ENCODE measurements at regions not wholly inside any gene's neighbourhood (a gene's known extent, or its start where the extent isn't known, plus 50 kb on each side); places are given as distances from the start of the nearest gene placed in this dataset.

DNA sequence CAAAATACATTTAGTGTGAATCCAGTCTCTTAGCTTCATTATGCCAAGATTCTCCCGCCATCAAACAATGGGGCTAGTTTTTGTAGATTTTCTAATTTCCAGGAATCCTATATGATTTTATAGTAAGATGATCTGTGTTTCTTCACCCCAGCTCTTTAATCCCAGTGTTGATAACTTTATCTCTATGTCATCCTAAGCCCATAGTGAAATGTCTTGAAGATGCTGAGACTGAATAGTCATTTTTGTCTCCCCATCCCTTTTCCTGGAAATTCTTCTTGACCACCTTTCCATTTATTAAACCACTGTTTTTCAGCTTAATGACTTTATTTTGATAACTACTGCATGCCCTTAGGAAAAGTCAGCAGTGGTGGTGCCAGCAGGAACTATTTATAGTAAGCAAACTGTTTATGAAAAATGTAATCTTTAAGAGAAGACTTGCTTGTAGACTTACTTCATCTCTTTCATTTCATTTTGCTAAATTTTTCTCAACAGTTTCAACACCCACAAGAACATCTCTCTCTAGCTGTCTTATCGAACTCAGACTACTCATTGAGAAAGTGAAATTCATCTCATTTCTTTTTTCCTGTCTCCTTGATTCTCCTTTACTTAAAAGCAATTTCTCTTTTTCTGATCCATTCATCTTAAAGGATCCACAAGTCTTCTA, 116.6 kb downstream of the NTMT2 start (continued):
- TF ChIP-seq, protein P1, sequence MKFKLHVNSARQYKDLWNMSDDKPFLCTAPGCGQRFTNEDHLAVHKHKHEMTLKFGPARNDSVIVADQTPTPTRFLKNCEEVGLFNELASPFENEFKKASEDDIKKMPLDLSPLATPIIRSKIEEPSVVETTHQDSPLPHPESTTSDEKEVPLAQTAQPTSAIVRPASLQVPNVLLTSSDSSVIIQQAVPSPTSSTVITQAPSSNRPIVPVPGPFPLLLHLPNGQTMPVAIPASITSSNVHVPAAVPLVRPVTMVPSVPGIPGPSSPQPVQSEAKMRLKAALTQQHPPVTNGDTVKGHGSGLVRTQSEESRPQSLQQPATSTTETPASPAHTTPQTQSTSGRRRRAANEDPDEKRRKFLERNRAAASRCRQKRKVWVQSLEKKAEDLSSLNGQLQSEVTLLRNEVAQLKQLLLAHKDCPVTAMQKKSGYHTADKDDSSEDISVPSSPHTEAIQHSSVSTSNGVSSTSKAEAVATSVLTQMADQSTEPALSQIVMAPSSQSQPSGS (IDR thresholded peaks at IDR 0.05; ENCODE audit: low read length) = no peak
- TF ChIP-seq BACH1 (IDR thresholded peaks at IDR 0.05; ENCODE audit: low read length) = no peak
- TF ChIP-seq SP2 (IDR thresholded peaks at IDR 0.05; ENCODE audit: low read length) = no peak
- TF ChIP-seq POLR2A (IDR thresholded peaks at IDR 0.05; ENCODE audit: control extremely low read depth in 1 of 2, low read depth in 2 of 2, low read length in 2 of 2) = no peak
- TF ChIP-seq, protein P2, sequence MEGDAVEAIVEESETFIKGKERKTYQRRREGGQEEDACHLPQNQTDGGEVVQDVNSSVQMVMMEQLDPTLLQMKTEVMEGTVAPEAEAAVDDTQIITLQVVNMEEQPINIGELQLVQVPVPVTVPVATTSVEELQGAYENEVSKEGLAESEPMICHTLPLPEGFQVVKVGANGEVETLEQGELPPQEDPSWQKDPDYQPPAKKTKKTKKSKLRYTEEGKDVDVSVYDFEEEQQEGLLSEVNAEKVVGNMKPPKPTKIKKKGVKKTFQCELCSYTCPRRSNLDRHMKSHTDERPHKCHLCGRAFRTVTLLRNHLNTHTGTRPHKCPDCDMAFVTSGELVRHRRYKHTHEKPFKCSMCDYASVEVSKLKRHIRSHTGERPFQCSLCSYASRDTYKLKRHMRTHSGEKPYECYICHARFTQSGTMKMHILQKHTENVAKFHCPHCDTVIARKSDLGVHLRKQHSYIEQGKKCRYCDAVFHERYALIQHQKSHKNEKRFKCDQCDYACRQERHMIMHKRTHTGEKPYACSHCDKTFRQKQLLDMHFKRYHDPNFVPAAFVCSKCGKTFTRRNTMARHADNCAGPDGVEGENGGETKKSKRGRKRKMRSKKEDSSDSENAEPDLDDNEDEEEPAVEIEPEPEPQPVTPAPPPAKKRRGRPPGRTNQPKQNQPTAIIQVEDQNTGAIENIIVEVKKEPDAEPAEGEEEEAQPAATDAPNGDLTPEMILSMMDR (IDR thresholded peaks at IDR 0.05; ENCODE audit: control extremely low read depth in 1 of 3, insufficient read depth in 1 of 3, low read depth in 1 of 3, low read length in 3 of 3) = no peak
- TF ChIP-seq YY1 (IDR thresholded peaks at IDR 0.05; ENCODE audit: low read depth, low read length) = no peak

Data from H1 (cell line).